NCI-H526 (cell line): ENCODE measurements at regions not wholly inside any gene's neighbourhood (a gene's known extent, or its start where the extent isn't known, plus 50 kb on each side); places are given as distances from the start of the nearest gene placed in this dataset.
"Not testable (repeated sequence)": the region's sequence is repeated elsewhere in the genome, so short reads cannot be mapped to it uniquely, and the experiment has no call there.

Source experiments
- DNase-seq, 2 experiments: peaks; one replicate each; lab custom pipeline; 2025; lab: John Stamatoyannopoulos, UW

GRCh38 chr13:88223958-88224357 lies 552.8 kb downstream of the SLITRK5 start:
- DNase-seq = no peak

- no peak for DNase-seq
Measured at GRCh38 chr13:88235441-88235840, 564.3 kb downstream of the SLITRK5 start.

GRCh38 chr13:88246239-88246638 lies 575.1 kb downstream of the SLITRK5 start:
- DNase-seq = peak; percentile 33 to 44

- DNase-seq = peak; percentile 44 to 78
Measured at GRCh38 chr13:88248393-88248792, 577.2 kb downstream of the SLITRK5 start.

- no peak for DNase-seq
Measured at GRCh38 chr13:88257706-88258105, 586.5 kb downstream of the SLITRK5 start.

- DNase-seq = no peak
Measured at GRCh38 chr13:88263808-88264207, 592.6 kb downstream of the SLITRK5 start.

GRCh38 chr13:88281841-88282240 lies 610.7 kb downstream of the SLITRK5 start:
- DNase-seq = no peak

GRCh38 chr13:88285329-88285728 lies 614.2 kb downstream of the SLITRK5 start:
- DNase-seq = no peak

GRCh38 chr13:88288326-88288725 lies 617.2 kb downstream of the SLITRK5 start:
- no peak for DNase-seq

GRCh38 chr13:88291731-88292130 lies 620.6 kb downstream of the SLITRK5 start:
- not testable (repeated sequence) for DNase-seq

GRCh38 chr13:88294368-88294767 lies 623.2 kb downstream of the SLITRK5 start:
- DNase-seq = no peak

- no peak for DNase-seq
Measured at GRCh38 chr13:88303157-88303556, 632.0 kb downstream of the SLITRK5 start.

GRCh38 chr13:88303605-88304004 lies 632.4 kb downstream of the SLITRK5 start:
- no peak for DNase-seq

GRCh38 chr13:88314496-88314895 lies 643.3 kb downstream of the SLITRK5 start:
- no peak for DNase-seq

- no peak for DNase-seq
Measured at GRCh38 chr13:88329066-88329465, 657.9 kb downstream of the SLITRK5 start.

- DNase-seq = no peak
Measured at GRCh38 chr13:88339271-88339741, 668.1 kb downstream of the SLITRK5 start.

- no peak for DNase-seq
Measured at GRCh38 chr13:88345171-88345847, 674.1 kb downstream of the SLITRK5 start.

- DNase-seq = no peak
Measured at GRCh38 chr13:88360761-88361160, 689.6 kb downstream of the SLITRK5 start.

- no peak for DNase-seq
Measured at GRCh38 chr13:88369866-88370265, 698.7 kb downstream of the SLITRK5 start.

- no peak for DNase-seq
Measured at GRCh38 chr13:88376760-88377388, 705.7 kb downstream of the SLITRK5 start.

GRCh38 chr13:88377852-88378251 lies 706.7 kb downstream of the SLITRK5 start:
- DNase-seq = no peak

GRCh38 chr13:88384542-88384941 lies 713.4 kb downstream of the SLITRK5 start:
- DNase-seq = no peak

- DNase-seq = no peak
Measured at GRCh38 chr13:88395804-88396203, 724.6 kb downstream of the SLITRK5 start.

- no peak for DNase-seq
Measured at GRCh38 chr13:88411696-88412095, 740.5 kb downstream of the SLITRK5 start.
